HepG2 (cell line): ENCODE measurements at regions not wholly inside any gene's neighbourhood (a gene's known extent, or its start where the extent isn't known, plus 50 kb on each side); places are given as distances from the start of the nearest gene placed in this dataset.

Source experiments
- ATAC-seq: fragments of 200-7000 bp; cut with Tn5 transposase; 3 replicates; pipeline ENCODE4 v1.9.1; 2020; ENCODE audit warnings: mild to moderate bottlenecking, moderate library complexity
- BruUV-seq: library from RNA; stranded (reverse); fragments of 400-500 nt; replicated peaks from 2 replicates; lab custom pipeline; 2021; lab: Mats Ljungman, UMichigan
- CTCF ChIA-PET: fragments of 300-600 bp; formaldehyde crosslinking; extraction: SDS; loops from one replicate; lab custom pipeline; 2021; ENCODE audit warnings: low total read pairs, inconsistent platforms, low intra/inter-chr PET ratio; lab: Yijun Ruan, JAX
- POLR2A ChIA-PET: fragments of 350-600 bp; sonication (Branson Sonifier 250); formaldehyde crosslinking; loops from one replicate; lab custom pipeline; 2020; ENCODE audit warnings: antibody characterized with exemption, inconsistent platforms; lab: Yijun Ruan, JAX
- DNase-seq: peaks from one replicate; pipeline ENCODE4 v3.0.0-alpha.2; 2015; ENCODE audit warnings: low spot score
- FAIRE-seq: peaks from 3 replicates; lab custom pipeline; 2011; peaks lifted over from hg19 to GRCh38; lab: Jason Lieb, UNC
- H2AFZ ChIP-seq: one replicate; pipeline ENCODE4 v1.6.1; 2011; ENCODE audit warnings: low read length, inconsistent platforms
- H3K27ac ChIP-seq: fragments of 300-600 bp; 3 replicates; pipeline ENCODE4 v1.8.0; 2011; ENCODE audit warnings: mixed run types, mild to moderate bottlenecking, mixed read lengths, low read length, inconsistent platforms; ENCODE audit not compliant: insufficient read depth; ENCODE audit errors: extremely low read length
- H3K27me3 ChIP-seq, 2 experiments: fragments of 200-600 bp in 1 of 2; 2 replicates in 1 of 2; 3 replicates in 1 of 2; pipeline versions ENCODE4 v1.6.0 to v1.8.0; 2011; ENCODE audit warnings: low read length in 2 of 2, mild to moderate bottlenecking in 2 of 2, moderate library complexity in 2 of 2, inconsistent platforms in 1 of 2; ENCODE audit not compliant: insufficient read depth in 2 of 2, control insufficient read depth in 1 of 2
- H3K36me3 ChIP-seq, 2 experiments: fragments of 200-600 bp in 1 of 2; replicated peaks in 1 of 2; 2 replicates in 1 of 2; 3 replicates in 1 of 2; pipeline versions ENCODE4 v1.5.1 to v1.8.0; 2011; ENCODE audit warnings: low read length in 2 of 2, inconsistent platforms in 1 of 2; ENCODE audit not compliant: insufficient read depth in 2 of 2, control insufficient read depth in 1 of 2
- H3K4me1 ChIP-seq: 2 replicates; pipeline ENCODE4 v1.5.1; 2012; ENCODE audit warnings: low read length, inconsistent platforms; ENCODE audit not compliant: insufficient read depth
- H3K4me2 ChIP-seq: 2 replicates; pipeline ENCODE4 v1.6.0; 2011; ENCODE audit warnings: low read depth, low read length, inconsistent platforms
- H3K4me3 ChIP-seq, 3 experiments: fragments of 200-600 bp in 1 of 3; sonication (generic), shearing (Covaris generic) in 1 of 3; replicated peaks in 1 of 3; 2 replicates each; pipeline ENCODE4 v1.5.1; 2011 to 2016; ENCODE audit warnings: low read length in 3 of 3, inconsistent platforms in 2 of 3, low read depth in 2 of 3, mild to moderate bottlenecking in 2 of 3, control low read depth in 1 of 3, mixed read lengths in 1 of 3; ENCODE audit not compliant: insufficient read depth in 1 of 3
- H3K79me2 ChIP-seq: one replicate; pipeline ENCODE4 v1.6.1; 2011; ENCODE audit warnings: low read length, inconsistent platforms; ENCODE audit not compliant: insufficient read depth
- H3K9ac ChIP-seq: 2 replicates; pipeline ENCODE4 v1.6.0; 2011; ENCODE audit warnings: mild to moderate bottlenecking, low read depth, low read length, inconsistent platforms; ENCODE audit not compliant: insufficient read depth
- H3K9me3 ChIP-seq: 2 replicates; pipeline ENCODE4 v1.5.1; 2012; ENCODE audit warnings: mild to moderate bottlenecking, low read length
- H4K20me1 ChIP-seq: 2 replicates; pipeline ENCODE4 v1.6.0; 2011; ENCODE audit warnings: inconsistent platforms, mild to moderate bottlenecking, low read length, moderate library complexity; ENCODE audit not compliant: insufficient read depth
- FIP1L1 ChIP-seq: fragments of 200-400 bp; formaldehyde crosslinking; IDR thresholded peaks from 2 replicates; pipeline ENCODE4 v1.6.1; 2018; ENCODE audit warnings: low read depth, mild to moderate bottlenecking, low read length, moderate library complexity, borderline replicate concordance; ENCODE audit not compliant: insufficient read depth
- GATAD2A ChIP-seq: IDR thresholded peaks from 2 replicates; pipeline ENCODE4 v1.6.1; 2016
- IKZF1 ChIP-seq: fragments of 450-650 bp; IDR thresholded peaks from 2 replicates; pipeline ENCODE4 v1.7.1; 2016
- MAFF ChIP-seq: IDR thresholded peaks from 2 replicates; pipeline ENCODE4 v1.6.1; 2011; ENCODE audit warnings: low read depth, low read length, improper control_type of control experiment
- MAFK ChIP-seq, 2 experiments: IDR thresholded peaks in 1 of 2; conservative IDR thresholded peaks in 1 of 2; 2 replicates each; pipeline ENCODE4 v1.6.1; 2011; ENCODE audit warnings: improper control_type of control experiment in 2 of 2, low read length in 2 of 2
- MXI1 ChIP-seq: IDR thresholded peaks from 3 replicates; pipeline ENCODE4 v1.6.1; 2012; ENCODE audit warnings: low read depth, low read length, inconsistent platforms, borderline replicate concordance
- NFKB2 ChIP-seq: sonication (generic); formaldehyde crosslinking; IDR thresholded peaks from 2 replicates; pipeline ENCODE4 v1.4.0; 2020; ENCODE audit warnings: missing genetic modification reagents, borderline replicate concordance
- PHF20 ChIP-seq: sonication (generic); formaldehyde crosslinking; IDR thresholded peaks from 2 replicates; pipeline ENCODE4 v1.5.0; 2020; ENCODE audit warnings: mild to moderate bottlenecking, missing genetic modification reagents
- POLR2AphosphoS2 ChIP-seq: IDR thresholded peaks from 2 replicates; pipeline ENCODE4 v1.6.1; 2011; ENCODE audit warnings: low read depth, low read length, improper control_type of control experiment
- SAFB2 ChIP-seq: sonication (generic); formaldehyde crosslinking; IDR thresholded peaks from 2 replicates; pipeline ENCODE4 v1.5.1; 2020; ENCODE audit warnings: missing genetic modification reagents, low read depth, mild to moderate bottlenecking, borderline replicate concordance
- TBL1XR1 ChIP-seq: fragments of 150-350 bp; IDR thresholded peaks from 2 replicates; pipeline ENCODE4 v1.6.1; 2014; ENCODE audit warnings: borderline replicate concordance, low read length; ENCODE audit not compliant: partially characterized antibody
- ZNF34 ChIP-seq: sonication (generic); formaldehyde crosslinking; IDR thresholded peaks from 2 replicates; pipeline ENCODE4 v1.4.0; 2020; ENCODE audit warnings: mild to moderate bottlenecking, missing genetic modification reagents, borderline replicate concordance
- ZNF451 ChIP-seq: sonication (generic); formaldehyde crosslinking; IDR thresholded peaks from 2 replicates; pipeline ENCODE4 v1.5.0; 2020; ENCODE audit warnings: mild to moderate bottlenecking, missing genetic modification reagents
- WGBS: methylation state at CpG from one replicate; pipeline ENCODE4 v1.1.6; 2017; ENCODE audit warnings: low lambda C conversion rate; 5-methylcytosine and 5-hydroxymethylcytosine counted together
- in situ Hi-C: cut with HindIII; loops from 2 replicates; pipeline ENCODE4 v1.10.0; 2017; ENCODE audit warnings: low pct_unique_long_range_greater_than_20kb; ENCODE audit not compliant: extremely low pct_ligation_motif_present
- intact Hi-C: fragments of 100-400 bp; cut with micrococcal nuclease; formaldehyde crosslinking; loops from one replicate; pipeline ENCODE4 v1.10.0; 2022; ENCODE audit not compliant: unreplicated experiment
- TF ChIP-seq, protein P1 (sequence below): sonication (generic); formaldehyde crosslinking; IDR thresholded peaks from 2 replicates; pipeline ENCODE4 v1.4.0; 2020; ENCODE audit warnings: missing genetic modification reagents, borderline replicate concordance

DNA sequence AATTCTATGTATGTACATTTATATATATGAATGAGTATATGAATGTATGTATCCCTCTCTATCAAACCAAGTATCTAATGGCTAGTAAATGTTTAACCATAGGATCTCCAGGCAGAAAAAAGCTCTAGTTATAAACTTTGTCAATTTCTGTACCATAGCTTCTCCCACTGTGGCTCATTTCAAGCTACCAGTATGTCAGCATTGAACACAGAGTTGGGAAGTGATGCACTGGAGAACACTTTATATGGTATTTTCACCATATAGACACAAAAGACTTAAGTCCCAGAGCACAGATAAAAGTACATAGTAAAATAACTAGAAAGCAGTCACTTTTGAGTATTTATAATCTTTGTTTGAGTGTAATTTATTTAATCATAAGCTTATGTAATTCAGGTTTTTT, 53.9 kb upstream of the ATP8A1 start (continued):
- TF ChIP-seq FIP1L1 (no peak), TBL1XR1 (no peak), MXI1 (no peak), ZNF451 (CRISPR knock-in tag) (no peak)
- TF ChIP-seq, protein P1, sequence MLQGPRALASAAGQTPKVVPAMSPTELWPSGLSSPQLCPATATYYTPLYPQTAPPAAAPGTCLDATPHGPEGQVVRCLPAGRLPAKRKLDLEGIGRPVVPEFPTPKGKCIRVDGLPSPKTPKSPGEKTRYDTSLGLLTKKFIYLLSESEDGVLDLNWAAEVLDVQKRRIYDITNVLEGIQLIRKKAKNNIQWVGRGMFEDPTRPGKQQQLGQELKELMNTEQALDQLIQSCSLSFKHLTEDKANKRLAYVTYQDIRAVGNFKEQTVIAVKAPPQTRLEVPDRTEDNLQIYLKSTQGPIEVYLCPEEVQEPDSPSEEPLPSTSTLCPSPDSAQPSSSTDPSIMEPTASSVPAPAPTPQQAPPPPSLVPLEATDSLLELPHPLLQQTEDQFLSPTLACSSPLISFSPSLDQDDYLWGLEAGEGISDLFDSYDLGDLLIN (CRISPR knock-in tag): no peak
- TF ChIP-seq, all 625 proteins: peak for 0

DNA sequence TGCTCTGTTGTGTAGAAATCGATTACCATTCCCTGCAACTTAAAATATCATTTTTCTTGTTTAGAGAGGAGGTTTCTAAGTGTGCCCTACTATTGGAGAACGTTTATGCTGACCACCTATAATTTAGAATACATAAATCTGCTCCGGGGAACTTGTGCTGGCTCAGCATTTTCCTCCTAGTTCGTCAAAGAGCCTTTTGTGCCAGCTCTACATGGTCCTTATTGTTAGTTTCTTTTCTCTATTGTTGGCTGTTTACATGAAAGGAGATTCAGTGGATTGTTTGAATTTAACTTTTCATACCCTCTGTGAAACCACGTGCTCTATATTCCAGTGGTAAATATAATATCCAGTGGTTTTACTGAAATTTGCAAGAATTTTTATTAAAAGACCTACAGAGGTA, 53.4 kb upstream of the ATP8A1 start:
- ATAC-seq: no peak
- no peaks in the 10 kb centered on the region for H3K79me2 ChIP-seq
- WGBS: 0% methylated on average over 5 of the region's 5 CpGs

More for the DNA sequence above, 53.4 kb upstream of the ATP8A1 start:
- H3K4me2 ChIP-seq: no peak overlapping the region
- no peaks in the 10 kb centered on the region for H4K20me1 ChIP-seq
- H3K36me3 ChIP-seq: no peaks in the 10 kb centered on the region
- no peak for DNase-seq
- no peak overlapping the region for H3K4me3 ChIP-seq
- intact Hi-C loops (no loop called here), in situ Hi-C loops (no loop called here)
- H3K9ac ChIP-seq: no peak overlapping the region
- POLR2A ChIA-PET: no interaction called here
- no peak overlapping the region for H3K27ac ChIP-seq
- TF ChIP-seq SAFB2 (CRISPR knock-in tag) (no peak), NFKB2 (CRISPR knock-in tag) (no peak), GATAD2A (CRISPR knock-in tag) (no peak), MAFK (conservative IDR thresholded peaks at IDR 0.05 in 1 of 2, IDR thresholded peaks at IDR 0.05 in 1 of 2; ENCODE audit: low read length in 2 of 2) (peak; percentile 96 to 97), MAFF (peak; percentile 95), IKZF1 (no peak), ZNF34 (CRISPR knock-in tag) (no peak), POLR2AphosphoS2 (no peak), PHF20 (CRISPR knock-in tag) (no peak)
- H2AFZ ChIP-seq: no peak overlapping the region
- H3K27me3 ChIP-seq: no peaks in the 10 kb centered on the region
- no peaks in the 10 kb centered on the region for H3K4me1 ChIP-seq
- CTCF ChIA-PET: no interaction called here
- no TSS peak for BruUV-seq
- no peak for FAIRE-seq
- H3K9me3 ChIP-seq: no peaks in the 10 kb centered on the region
